Liver (tissue), 7 donors: ENCODE measurements at regions not wholly inside any gene's neighbourhood (a gene's known extent, or its start where the extent isn't known, plus 50 kb on each side); places are given as distances from the start of the nearest gene placed in this dataset.

ENCODE experiments used
- DNase-seq: peaks from one replicate; pipeline ENCODE4 v3.0.0-alpha.2; 2017; ENCODE audit warnings: low spot score
- H3K27ac ChIP-seq, 2 donors: one replicate each; pipeline ENCODE4 v1.7.0; 2013; ENCODE audit warnings: inconsistent platforms in 2 of 2, low read length in 2 of 2, control low read depth in 1 of 2, low read depth in 1 of 2, mild to moderate bottlenecking in 1 of 2
- H3K27me3 ChIP-seq, 4 donors: one replicate each; pipeline versions ENCODE4 v1.6.1 to v1.7.0; 2013; ENCODE audit warnings: low read length in 3 of 4, inconsistent platforms in 1 of 4, mild to moderate bottlenecking in 1 of 4, moderate library complexity in 1 of 4; ENCODE audit not compliant: control insufficient read depth in 4 of 4, insufficient read depth in 4 of 4
- H3K36me3 ChIP-seq, 4 donors: one replicate each; pipeline versions ENCODE4 v1.6.1 to v1.7.0; 2013; ENCODE audit warnings: low read length in 3 of 4, mild to moderate bottlenecking in 3 of 4, low read depth in 1 of 4, moderate library complexity in 1 of 4; ENCODE audit not compliant: control insufficient read depth in 4 of 4, insufficient read depth in 3 of 4
- H3K4me1 ChIP-seq, 4 donors: one replicate each; pipeline versions ENCODE4 v1.6.1 to v1.7.0; 2013; ENCODE audit warnings: low read length in 3 of 4, mild to moderate bottlenecking in 3 of 4, moderate library complexity in 1 of 4; ENCODE audit not compliant: control insufficient read depth in 4 of 4, insufficient read depth in 4 of 4
- H3K4me3 ChIP-seq, 3 donors: one replicate each; pipeline versions ENCODE4 v1.6.1 to v1.7.0; 2013; ENCODE audit warnings: low read length in 3 of 3, control low read depth in 1 of 3, low read depth in 1 of 3, mild to moderate bottlenecking in 1 of 3
- H3K9ac ChIP-seq, 2 donors: one replicate each; pipeline ENCODE4 v1.7.0; 2013; ENCODE audit warnings: low read length in 2 of 2, mild to moderate bottlenecking in 2 of 2, moderate library complexity in 2 of 2, control low read depth in 1 of 2, low read depth in 1 of 2
- H3K9me3 ChIP-seq, 4 donors: one replicate each; pipeline versions ENCODE4 v1.6.1 to v1.7.0; 2013; ENCODE audit warnings: low read length in 3 of 4; ENCODE audit not compliant: control insufficient read depth in 4 of 4
- ATF3 ChIP-seq: IDR thresholded peaks from 2 replicates; pipeline ENCODE4 v1.6.1; 2016; ENCODE audit warnings: antibody characterized with exemption
- GABPA ChIP-seq, 2 donors: IDR thresholded peaks in 1 of 2; conservative IDR thresholded peaks in 1 of 2; 2 replicates each; pipeline ENCODE4 v1.6.1; 2016; ENCODE audit warnings: antibody characterized with exemption in 2 of 2, mild to moderate bottlenecking in 1 of 2, moderate library complexity in 1 of 2
- JUND ChIP-seq, 2 donors: IDR thresholded peaks; 2 replicates each; pipeline ENCODE4 v1.6.1; 2016; ENCODE audit warnings: antibody characterized with exemption in 2 of 2
- MAX ChIP-seq: IDR thresholded peaks from 2 replicates; pipeline ENCODE4 v1.6.1; 2016; ENCODE audit warnings: antibody characterized with exemption
- NR2F2 ChIP-seq: IDR thresholded peaks from 2 replicates; pipeline ENCODE4 v1.6.1; 2016; ENCODE audit warnings: antibody characterized with exemption
- REST ChIP-seq: IDR thresholded peaks from 2 replicates; pipeline ENCODE4 v1.6.1; 2016; ENCODE audit warnings: antibody characterized with exemption, mild to moderate bottlenecking
- RXRA ChIP-seq, 2 donors: IDR thresholded peaks; 2 replicates each; pipeline ENCODE4 v1.6.1; 2017 to 2018; ENCODE audit warnings: antibody characterized with exemption in 2 of 2, mild to moderate bottlenecking in 1 of 2
- SP1 ChIP-seq: IDR thresholded peaks from 2 replicates; pipeline ENCODE4 v1.6.1; 2018; ENCODE audit warnings: antibody characterized with exemption, mild to moderate bottlenecking
- WGBS: extraction: QIAGEN DNeasy Blood & Tissue Kit; methylation state at CpG from one replicate; pipeline ENCODE4 v1.1.7; 2013; 5-methylcytosine and 5-hydroxymethylcytosine counted together
- TF ChIP-seq, protein P1 (sequence below): IDR thresholded peaks from 2 replicates; pipeline ENCODE4 v1.6.1; 2016; ENCODE audit warnings: antibody characterized with exemption
- donor health status: healthy.
- donor health status: healthy.
- donor health status: healthy.
- donor health status: healthy.

DNA sequence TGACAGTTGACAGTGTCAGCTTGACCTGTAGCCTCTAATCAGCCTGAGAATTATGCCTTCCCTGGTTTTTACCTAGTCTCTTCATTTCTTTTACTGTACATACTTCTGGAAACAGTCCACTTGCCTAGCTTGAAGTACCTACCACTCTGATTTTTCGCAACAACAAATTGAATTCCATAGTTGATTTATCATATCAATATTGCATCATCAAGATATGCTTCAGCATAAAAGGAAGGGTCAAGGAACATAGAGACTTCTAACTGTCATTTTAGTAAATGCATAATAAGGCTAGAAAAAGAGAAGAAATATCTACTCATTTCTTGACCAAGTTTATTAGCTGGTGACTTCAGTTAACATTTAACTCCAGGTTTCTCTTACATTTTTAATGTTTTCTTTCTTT lies 174.2 kb upstream of the FAR2 start:
- no peak for DNase-seq
- Histone ChIP-seq H3K9ac (no peak overlapping the region), H3K27ac (no peak overlapping the region), H3K4me1 (no peaks in the 10 kb centered on the region), H3K27me3 (no peaks in the 10 kb centered on the region), H3K4me3 (no peak overlapping the region), H3K36me3 (no peaks in the 10 kb centered on the region), H3K9me3 (no peaks in the 10 kb centered on the region)
- WGBS = 98% methylated on average over 1 of the region's 1 CpG
- TF ChIP-seq, protein P1, sequence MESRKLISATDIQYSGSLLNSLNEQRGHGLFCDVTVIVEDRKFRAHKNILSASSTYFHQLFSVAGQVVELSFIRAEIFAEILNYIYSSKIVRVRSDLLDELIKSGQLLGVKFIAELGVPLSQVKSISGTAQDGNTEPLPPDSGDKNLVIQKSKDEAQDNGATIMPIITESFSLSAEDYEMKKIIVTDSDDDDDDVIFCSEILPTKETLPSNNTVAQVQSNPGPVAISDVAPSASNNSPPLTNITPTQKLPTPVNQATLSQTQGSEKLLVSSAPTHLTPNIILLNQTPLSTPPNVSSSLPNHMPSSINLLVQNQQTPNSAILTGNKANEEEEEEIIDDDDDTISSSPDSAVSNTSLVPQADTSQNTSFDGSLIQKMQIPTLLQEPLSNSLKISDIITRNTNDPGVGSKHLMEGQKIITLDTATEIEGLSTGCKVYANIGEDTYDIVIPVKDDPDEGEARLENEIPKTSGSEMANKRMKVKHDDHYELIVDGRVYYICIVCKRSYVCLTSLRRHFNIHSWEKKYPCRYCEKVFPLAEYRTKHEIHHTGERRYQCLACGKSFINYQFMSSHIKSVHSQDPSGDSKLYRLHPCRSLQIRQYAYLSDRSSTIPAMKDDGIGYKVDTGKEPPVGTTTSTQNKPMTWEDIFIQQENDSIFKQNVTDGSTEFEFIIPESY = no peak
- TF ChIP-seq ATF3 (no peak), JUND (IDR thresholded peaks at IDR 0.05) (no peak), SP1 (no peak), MAX (no peak), NR2F2 (no peak), RXRA (IDR thresholded peaks at IDR 0.05) (no peak), REST (no peak)

DNA sequence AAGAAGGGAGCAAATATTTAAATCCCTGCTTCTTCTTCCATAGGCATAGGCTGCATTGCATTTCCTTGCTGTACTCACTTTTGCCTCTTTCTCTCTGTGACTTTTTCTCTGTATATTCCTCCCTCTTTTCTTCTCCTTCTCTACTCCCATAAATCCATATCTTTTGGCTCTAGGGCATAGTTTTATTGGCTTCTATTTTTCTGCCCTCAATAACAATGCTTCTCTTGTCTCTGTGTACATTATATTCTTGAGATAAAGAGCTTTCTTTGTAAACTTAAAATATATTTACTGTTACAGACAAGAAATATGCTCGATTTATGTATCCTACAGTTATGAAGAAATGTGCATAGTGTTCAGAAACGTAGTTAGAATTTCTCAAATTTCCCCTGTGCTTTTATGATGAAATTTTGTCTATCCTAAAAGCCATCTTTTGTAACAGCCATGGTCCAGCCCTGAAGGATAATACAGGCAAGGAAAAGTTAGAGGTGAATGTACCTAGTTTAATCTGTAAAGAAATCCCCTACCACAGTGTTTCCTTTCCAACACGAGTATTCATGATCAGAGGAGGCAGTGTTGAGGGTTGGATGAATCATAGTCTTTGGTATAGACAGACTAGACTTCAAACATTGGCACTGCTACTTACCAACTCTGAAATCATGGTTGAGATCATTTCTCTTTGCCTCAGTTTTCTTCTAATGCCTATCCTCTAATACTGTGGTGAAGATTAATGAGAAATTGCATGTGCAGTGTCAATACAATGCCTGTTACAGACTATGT lies 173.3 kb upstream of the FAR2 start:
- WGBS = 58% methylated on average over 3 of the region's 3 CpGs
- no peak overlapping the region for H3K4me3 ChIP-seq
- no peak overlapping the region for H3K9ac ChIP-seq
- no peaks in the 10 kb centered on the region for H3K9me3 ChIP-seq
- no peak for TF ChIP-seq NR2F2
- TF ChIP-seq REST = no peak
- TF ChIP-seq GABPA (IDR thresholded peaks at IDR 0.05 in 1 of 2, conservative IDR thresholded peaks at IDR 0.05 in 1 of 2) = no peak
- TF ChIP-seq, protein P1 = no peak
- H3K27me3 ChIP-seq = no peaks in the 10 kb centered on the region
- DNase-seq = no peak
- H3K4me1 ChIP-seq = no peaks in the 10 kb centered on the region
- H3K36me3 ChIP-seq = no peaks in the 10 kb centered on the region
- H3K27ac ChIP-seq = no peak overlapping the region
